Neural cell (in vitro differentiated cells): ENCODE measurements at regions not wholly inside any gene's neighbourhood (a gene's known extent, or its start where the extent isn't known, plus 50 kb on each side); places are given as distances from the start of the nearest gene placed in this dataset.

Experiments used
- H2AFZ ChIP-seq: fragments of 200-600, 300-800 bp; sonication (generic), shearing (Covaris generic); 2 replicates; pipeline ENCODE4 v1.6.0; 2014; ENCODE audit warnings: low read depth, mild to moderate bottlenecking, antibody characterized with exemption, low read length, moderate library complexity
- H3F3A ChIP-seq: fragments of 200-600 bp; shearing (Covaris generic); 2 replicates; pipeline ENCODE4 v1.6.1; 2016; ENCODE audit warnings: mild to moderate bottlenecking, moderate library complexity, mixed read lengths, antibody characterized with exemption, low read length; ENCODE audit not compliant: insufficient read depth, poor library complexity, severe bottlenecking
- H3K27ac ChIP-seq: fragments of 200-600, 300-800 bp; sonication (generic), shearing (Covaris generic); 2 replicates; pipeline ENCODE4 v1.5.1; 2014; ENCODE audit warnings: mild to moderate bottlenecking, low read length, moderate library complexity
- H3K27me3 ChIP-seq: fragments of 300-800, 200-600 bp; sonication (generic), shearing (Covaris generic); 2 replicates; pipeline ENCODE4 v1.6.0; 2014; ENCODE audit warnings: mild to moderate bottlenecking, low read depth, low read length, moderate library complexity; ENCODE audit not compliant: insufficient read depth
- H3K36me3 ChIP-seq: fragments of 300-800, 200-600 bp; sonication (generic), shearing (Covaris generic); 2 replicates; pipeline ENCODE4 v1.5.1; 2014; ENCODE audit warnings: mild to moderate bottlenecking, antibody characterized with exemption, low read length, moderate library complexity; ENCODE audit not compliant: insufficient read depth
- H3K4me2 ChIP-seq: fragments of 300-800, 200-600 bp; sonication (generic), shearing (Covaris generic); 2 replicates; pipeline ENCODE4 v1.6.0; 2014; ENCODE audit warnings: mild to moderate bottlenecking, low read length
- H3K4me3 ChIP-seq: fragments of 300-800, 200-600 bp; sonication (generic), shearing (Covaris generic); 2 replicates; pipeline ENCODE4 v1.5.1; 2014; ENCODE audit warnings: mild to moderate bottlenecking, low read length, moderate library complexity
- H3K79me2 ChIP-seq: fragments of 200-600 bp; shearing (Covaris generic); replicated peaks from 2 replicates; pipeline ENCODE4 v1.6.0; 2014; ENCODE audit warnings: mild to moderate bottlenecking, low read length, moderate library complexity; ENCODE audit not compliant: insufficient read depth
- H3K9ac ChIP-seq: fragments of 300-800, 200-600 bp; sonication (generic), shearing (Covaris generic); 2 replicates; pipeline ENCODE4 v1.6.1; 2016; ENCODE audit warnings: mild to moderate bottlenecking, low read length, mixed read lengths
- H3K9me2 ChIP-seq: fragments of 200-600 bp; shearing (Covaris generic); 2 replicates; pipeline ENCODE4 v1.6.1; 2016; ENCODE audit warnings: mild to moderate bottlenecking, low read length, mixed read lengths; ENCODE audit not compliant: insufficient read depth
- H3K9me3 ChIP-seq: fragments of 200-600, 300-800 bp; sonication (generic), shearing (Covaris generic); 2 replicates; pipeline ENCODE4 v1.6.1; 2016; ENCODE audit warnings: mild to moderate bottlenecking, mixed run types, low read length, moderate library complexity, mixed read lengths
- H4K20me1 ChIP-seq: fragments of 200-600 bp; shearing (Covaris generic); 2 replicates; pipeline ENCODE4 v1.6.1; 2016; ENCODE audit warnings: mild to moderate bottlenecking, mixed run types; ENCODE audit not compliant: insufficient read depth
- CTCF ChIP-seq: fragments of 450-650 bp; IDR thresholded peaks from 2 replicates; pipeline ENCODE4 v1.5.1; 2014; ENCODE audit warnings: antibody characterized with exemption, mild to moderate bottlenecking, moderate library complexity; ENCODE audit not compliant: poor library complexity, severe bottlenecking
- EP300 ChIP-seq: fragments of 450-650 bp; conservative IDR thresholded peaks from 2 replicates; pipeline ENCODE4 v1.6.1; 2014; ENCODE audit warnings: antibody characterized with exemption, mild to moderate bottlenecking, moderate library complexity; ENCODE audit not compliant: poor library complexity, severe bottlenecking
- EZH2 ChIP-seq: fragments of 200-600, 300-800 bp; shearing (Covaris generic), sonication (generic); IDR thresholded peaks from 2 replicates; pipeline ENCODE4 v1.6.1; 2014; ENCODE audit warnings: antibody characterized with exemption, low read length, borderline replicate concordance, mild to moderate bottlenecking; ENCODE audit not compliant: insufficient read depth, poor library complexity, severe bottlenecking
- MXI1 ChIP-seq: fragments of 450-650 bp; conservative IDR thresholded peaks from 2 replicates; pipeline ENCODE4 v1.6.1; 2014; ENCODE audit warnings: antibody characterized with exemption, mild to moderate bottlenecking; ENCODE audit not compliant: poor library complexity, severe bottlenecking
- POLR2AphosphoS5 ChIP-seq: IDR thresholded peaks from 2 replicates; pipeline ENCODE4 v1.6.1; 2012
- RAD21 ChIP-seq: fragments of 450-650 bp; conservative IDR thresholded peaks from 2 replicates; pipeline ENCODE4 v1.6.1; 2014; ENCODE audit warnings: antibody characterized with exemption, mild to moderate bottlenecking, moderate library complexity
- SMC3 ChIP-seq: fragments of 450-650 bp; conservative IDR thresholded peaks from 2 replicates; pipeline ENCODE4 v1.6.1; 2014; ENCODE audit warnings: antibody characterized with exemption, mild to moderate bottlenecking, moderate library complexity; ENCODE audit not compliant: poor library complexity
- TAF1 ChIP-seq: IDR thresholded peaks from 2 replicates; pipeline ENCODE4 v1.6.1; 2012; ENCODE audit warnings: low read depth
- TF ChIP-seq, protein P1 (sequence below): IDR thresholded peaks from 2 replicates; pipeline ENCODE4 v1.6.1; 2012; ENCODE audit warnings: borderline replicate concordance

DNA sequence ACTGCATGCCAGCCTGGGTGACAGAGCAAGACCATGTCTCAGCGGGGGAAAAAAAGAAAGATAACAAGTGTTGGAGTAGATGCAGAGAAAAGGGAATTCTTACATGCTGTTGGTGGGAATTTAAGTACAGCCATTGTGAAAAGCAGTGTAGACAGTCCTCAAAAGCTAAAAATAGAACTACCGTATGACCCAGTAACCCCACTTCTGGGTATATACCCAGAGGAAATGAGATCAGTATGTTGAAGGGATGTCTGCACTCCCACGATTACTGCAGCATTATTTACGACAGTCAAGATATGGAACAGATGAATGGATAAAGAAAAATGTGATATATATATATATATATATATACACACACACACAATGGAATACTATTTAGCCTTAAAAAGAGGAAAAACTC is 225.3 kb upstream of the SLC24A2 start:
- H3K9me3 ChIP-seq = peaks cover 4% of the 10 kb centered on the region
- no peaks in the 10 kb centered on the region for H3K79me2 ChIP-seq
- no peak overlapping the region for H2AFZ ChIP-seq
- H3K27ac ChIP-seq = no peak overlapping the region
- no peaks in the 10 kb centered on the region for H3K36me3 ChIP-seq
- H3K9me2 ChIP-seq = no peaks in the 10 kb centered on the region
- no peak overlapping the region for H3K4me3 ChIP-seq
- no peaks in the 10 kb centered on the region for H3K27me3 ChIP-seq
- no peak overlapping the region for H3K9ac ChIP-seq
- TF ChIP-seq TAF1 (no peak), SMC3 (no peak)
- TF ChIP-seq, protein P1, sequence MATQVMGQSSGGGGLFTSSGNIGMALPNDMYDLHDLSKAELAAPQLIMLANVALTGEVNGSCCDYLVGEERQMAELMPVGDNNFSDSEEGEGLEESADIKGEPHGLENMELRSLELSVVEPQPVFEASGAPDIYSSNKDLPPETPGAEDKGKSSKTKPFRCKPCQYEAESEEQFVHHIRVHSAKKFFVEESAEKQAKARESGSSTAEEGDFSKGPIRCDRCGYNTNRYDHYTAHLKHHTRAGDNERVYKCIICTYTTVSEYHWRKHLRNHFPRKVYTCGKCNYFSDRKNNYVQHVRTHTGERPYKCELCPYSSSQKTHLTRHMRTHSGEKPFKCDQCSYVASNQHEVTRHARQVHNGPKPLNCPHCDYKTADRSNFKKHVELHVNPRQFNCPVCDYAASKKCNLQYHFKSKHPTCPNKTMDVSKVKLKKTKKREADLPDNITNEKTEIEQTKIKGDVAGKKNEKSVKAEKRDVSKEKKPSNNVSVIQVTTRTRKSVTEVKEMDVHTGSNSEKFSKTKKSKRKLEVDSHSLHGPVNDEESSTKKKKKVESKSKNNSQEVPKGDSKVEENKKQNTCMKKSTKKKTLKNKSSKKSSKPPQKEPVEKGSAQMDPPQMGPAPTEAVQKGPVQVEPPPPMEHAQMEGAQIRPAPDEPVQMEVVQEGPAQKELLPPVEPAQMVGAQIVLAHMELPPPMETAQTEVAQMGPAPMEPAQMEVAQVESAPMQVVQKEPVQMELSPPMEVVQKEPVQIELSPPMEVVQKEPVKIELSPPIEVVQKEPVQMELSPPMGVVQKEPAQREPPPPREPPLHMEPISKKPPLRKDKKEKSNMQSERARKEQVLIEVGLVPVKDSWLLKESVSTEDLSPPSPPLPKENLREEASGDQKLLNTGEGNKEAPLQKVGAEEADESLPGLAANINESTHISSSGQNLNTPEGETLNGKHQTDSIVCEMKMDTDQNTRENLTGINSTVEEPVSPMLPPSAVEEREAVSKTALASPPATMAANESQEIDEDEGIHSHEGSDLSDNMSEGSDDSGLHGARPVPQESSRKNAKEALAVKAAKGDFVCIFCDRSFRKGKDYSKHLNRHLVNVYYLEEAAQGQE = no peak
- no peak overlapping the region for H3K4me2 ChIP-seq
- H3F3A ChIP-seq = no peaks in the 10 kb centered on the region
- no peaks in the 10 kb centered on the region for H4K20me1 ChIP-seq

DNA sequence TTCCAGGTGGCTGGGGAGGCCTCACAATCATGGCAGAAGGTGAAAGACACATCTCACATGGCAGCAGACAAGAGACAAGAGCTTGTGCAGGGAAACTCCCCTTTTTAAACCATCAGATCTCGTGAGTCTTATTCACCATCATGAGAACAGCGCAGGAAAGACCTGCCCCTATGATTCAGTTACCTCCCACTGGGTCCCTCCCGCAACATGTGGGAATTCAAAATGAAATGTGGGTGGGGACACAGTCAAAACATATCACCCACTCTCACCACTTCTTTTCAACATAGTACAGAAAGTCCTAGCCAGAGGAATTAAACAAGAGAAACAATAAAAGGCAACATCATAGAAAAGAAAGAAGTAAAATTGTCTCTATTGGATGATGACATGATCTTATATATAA is 223.4 kb upstream of the SLC24A2 start:
- Histone ChIP-seq H2AFZ (no peak overlapping the region), H3K9me3 (peaks cover 4% of the 10 kb centered on the region), H3K9ac (no peak overlapping the region), H3K9me2 (no peaks in the 10 kb centered on the region), H3K4me2 (no peak overlapping the region), H4K20me1 (no peaks in the 10 kb centered on the region), H3K27me3 (no peaks in the 10 kb centered on the region), H3K79me2 (no peaks in the 10 kb centered on the region), H3F3A (no peaks in the 10 kb centered on the region), H3K36me3 (no peaks in the 10 kb centered on the region), H3K4me3 (no peak overlapping the region), H3K27ac (no peak overlapping the region)
- TF ChIP-seq EP300 (no peak), EZH2 (no peak), RAD21 (no peak), TAF1 (no peak), SMC3 (no peak), CTCF (no peak), POLR2AphosphoS5 (no peak), MXI1 (no peak)
- TF ChIP-seq, protein P1 = no peak
